HepG2 (cell line): ENCODE measurements at regions not wholly inside any gene's neighbourhood (a gene's known extent, or its start where the extent isn't known, plus 50 kb on each side); places are given as distances from the start of the nearest gene placed in this dataset.

Experiments
- ATAC-seq: fragments of 200-7000 bp; cut with Tn5 transposase; 3 replicates; pipeline ENCODE4 v1.9.1; 2020; ENCODE audit warnings: mild to moderate bottlenecking, moderate library complexity
- BruUV-seq: library from RNA; stranded (reverse); fragments of 400-500 nt; replicated peaks from 2 replicates; lab custom pipeline; 2021; lab: Mats Ljungman, UMichigan
- CTCF ChIA-PET: fragments of 300-600 bp; formaldehyde crosslinking; extraction: SDS; loops from one replicate; lab custom pipeline; 2021; ENCODE audit warnings: low total read pairs, inconsistent platforms, low intra/inter-chr PET ratio; lab: Yijun Ruan, JAX
- POLR2A ChIA-PET: fragments of 350-600 bp; sonication (Branson Sonifier 250); formaldehyde crosslinking; loops from one replicate; lab custom pipeline; 2020; ENCODE audit warnings: antibody characterized with exemption, inconsistent platforms; lab: Yijun Ruan, JAX
- DNase-seq: peaks from one replicate; pipeline ENCODE4 v3.0.0-alpha.2; 2015; ENCODE audit warnings: low spot score
- FAIRE-seq: peaks from 3 replicates; lab custom pipeline; 2011; peaks lifted over from hg19 to GRCh38; lab: Jason Lieb, UNC
- H2AFZ ChIP-seq: one replicate; pipeline ENCODE4 v1.6.1; 2011; ENCODE audit warnings: low read length, inconsistent platforms
- H3K27ac ChIP-seq: fragments of 300-600 bp; 3 replicates; pipeline ENCODE4 v1.8.0; 2011; ENCODE audit warnings: mixed run types, mild to moderate bottlenecking, mixed read lengths, low read length, inconsistent platforms; ENCODE audit not compliant: insufficient read depth; ENCODE audit errors: extremely low read length
- H3K27me3 ChIP-seq, 2 experiments: fragments of 200-600 bp in 1 of 2; 2 replicates in 1 of 2; 3 replicates in 1 of 2; pipeline versions ENCODE4 v1.6.0 to v1.8.0; 2011; ENCODE audit warnings: low read length in 2 of 2, mild to moderate bottlenecking in 2 of 2, moderate library complexity in 2 of 2, inconsistent platforms in 1 of 2; ENCODE audit not compliant: insufficient read depth in 2 of 2, control insufficient read depth in 1 of 2
- H3K36me3 ChIP-seq, 2 experiments: fragments of 200-600 bp in 1 of 2; replicated peaks in 1 of 2; 2 replicates in 1 of 2; 3 replicates in 1 of 2; pipeline versions ENCODE4 v1.5.1 to v1.8.0; 2011; ENCODE audit warnings: low read length in 2 of 2, inconsistent platforms in 1 of 2; ENCODE audit not compliant: insufficient read depth in 2 of 2, control insufficient read depth in 1 of 2
- H3K4me1 ChIP-seq: 2 replicates; pipeline ENCODE4 v1.5.1; 2012; ENCODE audit warnings: low read length, inconsistent platforms; ENCODE audit not compliant: insufficient read depth
- H3K4me2 ChIP-seq: 2 replicates; pipeline ENCODE4 v1.6.0; 2011; ENCODE audit warnings: low read depth, low read length, inconsistent platforms
- H3K4me3 ChIP-seq, 3 experiments: fragments of 200-600 bp in 1 of 3; sonication (generic), shearing (Covaris generic) in 1 of 3; replicated peaks in 1 of 3; 2 replicates each; pipeline ENCODE4 v1.5.1; 2011 to 2016; ENCODE audit warnings: low read length in 3 of 3, inconsistent platforms in 2 of 3, low read depth in 2 of 3, mild to moderate bottlenecking in 2 of 3, control low read depth in 1 of 3, mixed read lengths in 1 of 3; ENCODE audit not compliant: insufficient read depth in 1 of 3
- H3K79me2 ChIP-seq: one replicate; pipeline ENCODE4 v1.6.1; 2011; ENCODE audit warnings: low read length, inconsistent platforms; ENCODE audit not compliant: insufficient read depth
- H3K9ac ChIP-seq: 2 replicates; pipeline ENCODE4 v1.6.0; 2011; ENCODE audit warnings: mild to moderate bottlenecking, low read depth, low read length, inconsistent platforms; ENCODE audit not compliant: insufficient read depth
- H3K9me3 ChIP-seq: 2 replicates; pipeline ENCODE4 v1.5.1; 2012; ENCODE audit warnings: mild to moderate bottlenecking, low read length
- H4K20me1 ChIP-seq: 2 replicates; pipeline ENCODE4 v1.6.0; 2011; ENCODE audit warnings: inconsistent platforms, mild to moderate bottlenecking, low read length, moderate library complexity; ENCODE audit not compliant: insufficient read depth
- BRCA1 ChIP-seq: sonication (generic); formaldehyde crosslinking; IDR thresholded peaks from 2 replicates; pipeline ENCODE4 v1.4.0; 2020; ENCODE audit warnings: missing genetic modification reagents
- KAT8 ChIP-seq: IDR thresholded peaks from 2 replicates; pipeline ENCODE4 v1.6.1; 2016; ENCODE audit warnings: missing genetic modification reagents, missing compliant biosample characterization
- MAFF ChIP-seq: IDR thresholded peaks from 2 replicates; pipeline ENCODE4 v1.6.1; 2011; ENCODE audit warnings: low read depth, low read length, improper control_type of control experiment
- MAFK ChIP-seq, 2 experiments: IDR thresholded peaks in 1 of 2; conservative IDR thresholded peaks in 1 of 2; 2 replicates each; pipeline ENCODE4 v1.6.1; 2011; ENCODE audit warnings: improper control_type of control experiment in 2 of 2, low read length in 2 of 2
- PLSCR1 ChIP-seq: sonication (generic); formaldehyde crosslinking; IDR thresholded peaks from 2 replicates; pipeline ENCODE4 v1.5.0; 2020; ENCODE audit warnings: missing genetic modification reagents, mild to moderate bottlenecking, borderline replicate concordance
- SNAPC4 ChIP-seq: sonication (generic); formaldehyde crosslinking; IDR thresholded peaks from 2 replicates; pipeline ENCODE4 v1.4.0; 2020; ENCODE audit warnings: mild to moderate bottlenecking, missing genetic modification reagents
- ZNF253 ChIP-seq: sonication (generic); formaldehyde crosslinking; IDR thresholded peaks from 2 replicates; pipeline ENCODE4 v1.8.0; 2022; ENCODE audit warnings: mild to moderate bottlenecking, missing genetic modification reagents, borderline replicate concordance
- WGBS: methylation state at CpG from one replicate; pipeline ENCODE4 v1.1.6; 2017; ENCODE audit warnings: low lambda C conversion rate; 5-methylcytosine and 5-hydroxymethylcytosine counted together
- in situ Hi-C: cut with HindIII; loops from 2 replicates; pipeline ENCODE4 v1.10.0; 2017; ENCODE audit warnings: low pct_unique_long_range_greater_than_20kb; ENCODE audit not compliant: extremely low pct_ligation_motif_present
- intact Hi-C: fragments of 100-400 bp; cut with micrococcal nuclease; formaldehyde crosslinking; loops from one replicate; pipeline ENCODE4 v1.10.0; 2022; ENCODE audit not compliant: unreplicated experiment

GRCh38 chr6:81023709-81024108, 728.8 kb downstream of the TENT5A start:
- Histone ChIP-seq H3K4me1 (no peaks in the 10 kb centered on the region), H2AFZ (no peak overlapping the region), H3K36me3 (no peaks in the 10 kb centered on the region), H3K4me3 (no peak overlapping the region), H3K27ac (no peak overlapping the region), H3K9ac (no peak overlapping the region), H3K4me2 (no peak overlapping the region), H4K20me1 (no peaks in the 10 kb centered on the region), H3K9me3 (peaks cover 78% of the 10 kb centered on the region), H3K27me3 (no peaks in the 10 kb centered on the region), H3K79me2 (no peaks in the 10 kb centered on the region)
- in situ Hi-C loops, result no loop called here
- CTCF ChIA-PET, result no interaction called here
- DNase-seq (no peak), ATAC-seq (no peak), FAIRE-seq (no peak)
- no TSS peak for BruUV-seq
- POLR2A ChIA-PET, result no interaction called here
- intact Hi-C loops, result no loop called here
- WGBS, result 40% methylated on average over 1 of the region's 1 CpG
- peak; percentile 83 for TF ChIP-seq MAFF
- TF ChIP-seq KAT8 (CRISPR knock-in tag), result no peak
- TF ChIP-seq SNAPC4 (CRISPR knock-in tag), result no peak
- TF ChIP-seq BRCA1 (CRISPR knock-in tag), result no peak
- TF ChIP-seq PLSCR1 (CRISPR knock-in tag), result no peak
- TF ChIP-seq MAFK (conservative IDR thresholded peaks at IDR 0.05 in 1 of 2, IDR thresholded peaks at IDR 0.05 in 1 of 2; ENCODE audit: low read length in 2 of 2), result peak; percentile 76 to 92
- TF ChIP-seq ZNF253, result no peak
